Stimulated activated effector memory CD8-positive, alpha-beta T cell treated with anti-CD3 and anti-CD28 coated beads, Interleukin-12 subunit alpha, Interleukin-12 subunit beta, amount 100 ng/mL, for 72 hours (primary cell): ENCODE measurements at regions not wholly inside any gene's neighbourhood (a gene's known extent, or its start where the extent isn't known, plus 50 kb on each side); places are given as distances from the start of the nearest gene placed in this dataset.

ENCODE experiments used
- ATAC-seq: fragments of 150-1000 bp; cut with Tn5 transposase; 2 replicates; pipeline ENCODE4 v1.10.0; 2021
- DNase-seq, 2 donors: peaks; one replicate each; pipeline ENCODE4 v3.0.0; 2021 to 2022; ENCODE audit warnings: low spot score in 2 of 2
- H3K27ac Mint-ChIP-seq: one replicate; pipeline ENCODE4 v1.8.0; 2022; ENCODE audit warnings: mild to moderate bottlenecking, mixed read lengths
- H3K36me3 Mint-ChIP-seq: one replicate; pipeline ENCODE4 v1.8.0; 2022; ENCODE audit warnings: mild to moderate bottlenecking, mixed read lengths
- H3K4me1 Mint-ChIP-seq: one replicate; pipeline ENCODE4 v1.8.0; 2022; ENCODE audit warnings: mixed read lengths
- H3K4me3 Mint-ChIP-seq: one replicate; pipeline ENCODE4 v1.8.0; 2022; ENCODE audit warnings: mild to moderate bottlenecking, mixed read lengths
- H3K9me3 Mint-ChIP-seq: one replicate; pipeline ENCODE4 v1.8.0; 2022; ENCODE audit warnings: mixed read lengths

- DNase-seq (no peak), ATAC-seq (no peak)
- Mint-ChIP-seq H3K27ac (no peak overlapping the region), H3K4me3 (no peak overlapping the region), H3K9me3 (peaks cover 6% of the 10 kb centered on the region), H3K36me3 (no peaks in the 10 kb centered on the region), H3K4me1 (no peaks in the 10 kb centered on the region)
Measured at GRCh38 chr16:64773638-64774037, 348.2 kb downstream of the CDH11 start.

- H3K4me3 Mint-ChIP-seq = no peak overlapping the region
- DNase-seq = no peak
- peaks cover 8% of the 10 kb centered on the region for H3K9me3 Mint-ChIP-seq
- no peak overlapping the region for H3K27ac Mint-ChIP-seq
- no peak for ATAC-seq
- H3K36me3 Mint-ChIP-seq = no peaks in the 10 kb centered on the region
- H3K4me1 Mint-ChIP-seq = no peaks in the 10 kb centered on the region
Measured at GRCh38 chr16:64773184-64773583, 348.7 kb downstream of the CDH11 start.

DNA sequence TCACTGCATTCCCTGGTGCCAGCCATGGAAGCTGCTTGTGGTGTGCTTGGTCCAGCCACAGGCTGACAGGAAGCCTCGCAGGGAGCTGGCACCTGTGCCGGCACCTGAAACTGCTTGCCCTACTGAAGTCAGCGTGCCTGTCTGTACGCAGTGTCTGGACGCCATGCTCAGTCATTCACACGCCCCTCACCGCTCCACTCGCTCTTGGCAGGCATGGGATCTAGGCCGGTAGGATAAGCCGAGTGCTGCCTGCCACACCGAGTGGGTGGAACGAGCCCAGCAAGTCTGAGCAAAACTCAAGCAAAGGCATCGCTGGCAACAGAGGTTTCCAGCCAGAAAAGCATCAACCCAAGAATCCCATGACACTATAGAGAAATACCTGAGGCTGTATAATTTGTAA is 350.6 kb downstream of the CDH11 start:
- no peak overlapping the region for H3K4me3 Mint-ChIP-seq
- no peak overlapping the region for H3K27ac Mint-ChIP-seq
- ATAC-seq = no peak

DNA sequence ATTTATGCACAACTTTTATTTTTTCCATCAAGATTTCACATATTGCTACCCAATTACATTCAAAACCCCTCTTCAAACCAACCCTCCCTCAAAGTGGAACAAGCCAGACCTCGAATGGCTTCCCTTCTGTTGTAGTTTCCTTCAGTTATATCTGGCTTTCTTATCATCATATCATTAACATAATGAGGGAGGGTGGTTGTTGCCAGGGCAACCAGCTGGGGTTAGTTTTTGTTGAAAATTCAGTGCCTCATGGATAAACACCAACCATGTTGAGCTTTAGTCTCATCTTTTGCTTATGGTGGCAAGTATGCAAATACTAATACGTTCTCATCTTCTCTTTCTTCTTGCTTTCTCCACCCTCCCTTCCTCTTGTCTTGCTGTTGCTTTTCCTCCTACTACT is 359.7 kb downstream of the CDH11 start:
- H3K4me1 Mint-ChIP-seq = no peaks in the 10 kb centered on the region
- H3K36me3 Mint-ChIP-seq = no peaks in the 10 kb centered on the region
- no peak for DNase-seq
- H3K27ac Mint-ChIP-seq = no peak overlapping the region
- peaks cover 26% of the 10 kb centered on the region for H3K9me3 Mint-ChIP-seq
- H3K4me3 Mint-ChIP-seq = no peak overlapping the region
- no peak for ATAC-seq

More for the DNA sequence above, 350.6 kb downstream of the CDH11 start:
- Mint-ChIP-seq H3K4me1 (no peaks in the 10 kb centered on the region), H3K9me3 (peaks cover 17% of the 10 kb centered on the region), H3K36me3 (no peaks in the 10 kb centered on the region)
- DNase-seq = no peak

- H3K4me3 Mint-ChIP-seq = no peak overlapping the region
- no peak for ATAC-seq
- peaks cover 17% of the 10 kb centered on the region for H3K9me3 Mint-ChIP-seq
- no peaks in the 10 kb centered on the region for H3K36me3 Mint-ChIP-seq
- H3K27ac Mint-ChIP-seq = no peak overlapping the region
- H3K4me1 Mint-ChIP-seq = no peaks in the 10 kb centered on the region
- DNase-seq = no peak
Measured at GRCh38 chr16:64754279-64754678, 367.6 kb downstream of the CDH11 start.

- Mint-ChIP-seq H3K36me3 (no peaks in the 10 kb centered on the region), H3K4me1 (no peaks in the 10 kb centered on the region), H3K27ac (no peak overlapping the region), H3K4me3 (no peak overlapping the region), H3K9me3 (peaks cover 15% of the 10 kb centered on the region)
- no peak for ATAC-seq
- DNase-seq = no peak
Measured at GRCh38 chr16:64751906-64752305, 370.0 kb downstream of the CDH11 start.

DNA sequence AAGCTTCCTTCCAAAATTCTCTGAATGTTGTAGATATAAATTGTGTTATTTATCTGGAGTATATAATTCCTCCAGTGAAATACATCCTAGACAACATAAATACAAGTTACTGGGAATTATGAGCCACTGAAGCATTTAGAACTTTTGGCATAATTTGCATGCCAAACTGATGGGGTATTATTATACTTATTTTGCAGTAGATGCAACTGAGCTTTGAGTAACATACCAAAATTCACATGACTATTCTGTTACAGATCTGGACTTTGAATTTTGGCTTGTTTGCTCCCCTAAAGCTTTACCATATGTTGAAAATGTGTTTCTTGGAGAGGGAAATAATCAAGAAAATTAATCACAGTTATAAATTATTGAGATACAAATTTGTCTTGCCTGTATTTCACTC is 372.5 kb downstream of the CDH11 start:
- ATAC-seq (no peak), DNase-seq (no peak)
- Mint-ChIP-seq H3K4me3 (no peak overlapping the region), H3K27ac (no peak overlapping the region), H3K9me3 (peaks cover 15% of the 10 kb centered on the region), H3K4me1 (no peaks in the 10 kb centered on the region), H3K36me3 (no peaks in the 10 kb centered on the region)

DNA sequence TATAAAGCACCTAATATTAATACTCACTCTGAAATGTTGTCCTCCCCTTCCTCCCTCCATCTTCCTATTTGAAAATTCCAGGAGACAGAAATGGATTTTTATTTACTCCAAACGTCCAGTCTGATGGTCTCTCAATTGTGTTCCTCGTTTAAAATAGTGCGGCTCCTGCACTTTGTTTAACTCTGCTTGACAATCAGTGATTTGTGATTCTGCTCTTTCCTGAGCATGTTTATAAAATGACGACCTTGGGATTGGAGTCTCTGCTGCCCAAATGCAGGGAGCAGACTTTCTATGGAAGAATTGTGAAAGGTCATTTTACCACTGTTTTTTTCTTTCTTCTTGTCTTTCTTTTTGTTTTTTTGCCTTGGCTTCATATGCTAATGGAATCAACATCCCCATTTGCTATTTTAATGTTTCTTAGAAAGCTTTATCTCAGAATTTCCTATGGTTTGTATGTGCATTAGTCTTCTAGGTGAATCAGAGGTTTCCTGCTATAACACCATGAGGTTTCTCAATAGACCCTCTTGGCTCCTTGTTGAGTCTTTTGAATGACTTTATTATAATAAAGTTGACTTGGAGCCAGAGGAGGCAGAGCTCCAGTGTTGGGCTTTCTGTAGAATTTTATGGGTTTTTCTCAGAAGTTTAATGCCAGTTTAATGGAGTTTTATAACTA is 376.5 kb downstream of the CDH11 start:
- no peaks in the 10 kb centered on the region for H3K36me3 Mint-ChIP-seq
- no peaks in the 10 kb centered on the region for H3K4me1 Mint-ChIP-seq
- DNase-seq (no peak), ATAC-seq (no peak)
- H3K4me3 Mint-ChIP-seq = no peak overlapping the region
- peaks cover 12% of the 10 kb centered on the region for H3K9me3 Mint-ChIP-seq
- H3K27ac Mint-ChIP-seq = no peak overlapping the region

GRCh38 chr16:64742455-64743223 is 379.2 kb downstream of the CDH11 start:
- DNase-seq = no peak

DNA sequence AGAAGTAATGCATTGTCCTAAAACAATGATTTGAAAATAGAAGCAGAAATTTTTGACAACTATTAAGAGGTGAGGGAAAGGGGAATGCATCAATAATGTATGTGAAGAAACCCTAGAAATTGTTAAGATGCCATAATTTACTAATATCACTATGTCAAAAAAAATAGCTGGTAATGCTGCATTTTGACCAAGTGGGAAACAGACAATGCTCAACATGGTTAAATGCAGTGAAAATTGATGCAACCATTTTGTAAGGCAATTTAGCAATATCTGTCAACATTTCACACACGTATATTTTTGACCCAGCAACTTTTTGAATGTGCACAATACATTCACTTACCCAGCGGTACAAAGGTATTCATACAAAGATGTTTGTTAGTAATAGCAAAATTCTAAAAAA is 381.6 kb downstream of the CDH11 start:
- no peak for ATAC-seq
- Mint-ChIP-seq H3K27ac (no peak overlapping the region), H3K36me3 (no peaks in the 10 kb centered on the region), H3K4me3 (no peak overlapping the region), H3K9me3 (peaks cover 15% of the 10 kb centered on the region), H3K4me1 (no peaks in the 10 kb centered on the region)
- DNase-seq = no peak

More at GRCh38 chr16:64742455-64743223, 379.2 kb downstream of the CDH11 start:
- H3K4me1 Mint-ChIP-seq = no peaks in the 10 kb centered on the region
- no peak overlapping the region for H3K27ac Mint-ChIP-seq
- H3K4me3 Mint-ChIP-seq = no peak overlapping the region
- no peak for ATAC-seq
- peaks cover 10% of the 10 kb centered on the region for H3K9me3 Mint-ChIP-seq
- no peaks in the 10 kb centered on the region for H3K36me3 Mint-ChIP-seq

GRCh38 chr16:64738321-64738960 is 383.4 kb downstream of the CDH11 start:
- no peak for DNase-seq
- ATAC-seq = no peak
- peaks cover 16% of the 10 kb centered on the region for H3K9me3 Mint-ChIP-seq
- no peaks in the 10 kb centered on the region for H3K4me1 Mint-ChIP-seq
- no peak overlapping the region for H3K4me3 Mint-ChIP-seq
- H3K27ac Mint-ChIP-seq = no peak overlapping the region
- H3K36me3 Mint-ChIP-seq = no peaks in the 10 kb centered on the region

GRCh38 chr16:64736857-64737256 is 385.0 kb downstream of the CDH11 start:
- Mint-ChIP-seq H3K4me3 (no peak overlapping the region), H3K36me3 (no peaks in the 10 kb centered on the region), H3K27ac (no peak overlapping the region), H3K9me3 (peaks cover 28% of the 10 kb centered on the region), H3K4me1 (no peaks in the 10 kb centered on the region)
- ATAC-seq (no peak), DNase-seq (no peak)

- Mint-ChIP-seq H3K9me3 (peaks cover 27% of the 10 kb centered on the region), H3K4me3 (no peak overlapping the region), H3K36me3 (no peaks in the 10 kb centered on the region), H3K4me1 (no peaks in the 10 kb centered on the region), H3K27ac (no peak overlapping the region)
- DNase-seq (no peak), ATAC-seq (no peak)
Measured at GRCh38 chr16:64731891-64732290, 390.0 kb downstream of the CDH11 start.

DNA sequence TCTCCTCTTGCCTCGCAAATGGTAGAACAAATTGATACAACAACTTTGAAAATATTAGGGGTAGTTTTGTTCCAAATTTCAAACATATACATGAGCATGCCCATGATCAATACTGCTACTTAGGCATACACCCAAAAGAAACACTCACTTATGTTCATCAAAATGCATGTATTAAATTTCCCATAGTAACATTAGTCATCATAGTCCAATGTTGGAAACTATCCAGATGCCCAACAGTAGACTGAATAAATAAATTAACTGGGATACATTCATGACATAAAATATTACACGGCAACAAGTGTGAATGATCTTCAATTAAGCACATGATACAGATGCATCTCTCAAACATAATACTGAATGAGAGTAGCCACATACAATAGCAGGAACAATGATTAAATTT is 391.6 kb downstream of the CDH11 start:
- no peak for DNase-seq
- ATAC-seq = no peak
- no peaks in the 10 kb centered on the region for H3K4me1 Mint-ChIP-seq
- H3K27ac Mint-ChIP-seq = no peak overlapping the region
- H3K9me3 Mint-ChIP-seq = peaks cover 21% of the 10 kb centered on the region
- H3K36me3 Mint-ChIP-seq = no peaks in the 10 kb centered on the region
- no peak overlapping the region for H3K4me3 Mint-ChIP-seq

DNA sequence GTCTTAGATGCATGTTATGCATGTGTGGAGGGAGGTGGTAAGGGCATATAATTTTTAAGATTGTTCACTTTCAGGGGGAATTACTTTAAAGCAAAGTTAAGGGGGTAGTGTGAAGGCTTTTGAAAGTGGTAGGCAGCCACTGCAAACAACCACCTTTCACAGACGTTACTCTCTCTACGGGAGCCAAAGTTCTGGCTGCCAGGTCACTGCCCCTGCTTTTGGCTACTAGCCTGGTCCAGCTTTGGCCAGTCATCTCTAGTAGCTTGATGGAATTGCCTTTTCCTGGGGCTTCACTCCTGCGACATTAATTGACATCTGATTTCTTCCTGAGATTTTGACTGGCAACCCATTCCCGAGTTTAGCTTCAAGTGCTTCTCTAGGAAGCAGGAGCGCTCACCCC is 397.5 kb downstream of the CDH11 start:
- Mint-ChIP-seq H3K4me1 (no peaks in the 10 kb centered on the region), H3K4me3 (no peak overlapping the region), H3K9me3 (peaks cover 25% of the 10 kb centered on the region), H3K36me3 (no peaks in the 10 kb centered on the region), H3K27ac (no peak overlapping the region)
- no peak for ATAC-seq
- DNase-seq = no peak

GRCh38 chr16:64718486-64718885 is 403.4 kb downstream of the CDH11 start:
- H3K36me3 Mint-ChIP-seq = no peaks in the 10 kb centered on the region
- DNase-seq = no peak
- no peak overlapping the region for H3K4me3 Mint-ChIP-seq
- ATAC-seq = no peak
- H3K27ac Mint-ChIP-seq = no peak overlapping the region
- H3K9me3 Mint-ChIP-seq = peaks cover 20% of the 10 kb centered on the region
- no peaks in the 10 kb centered on the region for H3K4me1 Mint-ChIP-seq
